Large intestine (tissue), 3 donors: ENCODE measurements at regions not wholly inside any gene's neighbourhood (a gene's known extent, or its start where the extent isn't known, plus 50 kb on each side); places are given as distances from the start of the nearest gene placed in this dataset.
"Not testable (repeated sequence)": the region's sequence is repeated elsewhere in the genome, so short reads cannot be mapped to it uniquely, and the experiment has no call there.

Experiments used
- DNase-seq, 2 donors: peaks; one replicate each; pipeline versions ENCODE4 v3.0.0 to v3.0.0-alpha.2; 2013
- H3K27ac ChIP-seq: one replicate; pipeline ENCODE4 v1.5.1; 2013; ENCODE audit warnings: low read length
- H3K27me3 ChIP-seq: 2 replicates; pipeline ENCODE4 v1.6.1; 2013; ENCODE audit warnings: low read length; ENCODE audit not compliant: control insufficient read depth, insufficient read depth
- H3K36me3 ChIP-seq: 2 replicates; pipeline ENCODE4 v1.6.1; 2013; ENCODE audit warnings: low read length; ENCODE audit not compliant: control insufficient read depth, insufficient read depth
- H3K4me1 ChIP-seq: one replicate; pipeline ENCODE4 v1.6.1; 2013; ENCODE audit warnings: low read length; ENCODE audit not compliant: control insufficient read depth, insufficient read depth
- H3K4me3 ChIP-seq: one replicate; pipeline ENCODE4 v1.5.1; 2013; ENCODE audit warnings: low read length
- H3K9me3 ChIP-seq: one replicate; pipeline ENCODE4 v1.6.1; 2013; ENCODE audit warnings: mild to moderate bottlenecking, low read depth, low read length, moderate library complexity; ENCODE audit not compliant: control insufficient read depth
- WGBS: methylation state at CpG from one replicate; pipeline ENCODE4 v1.1.5; 2013; ENCODE audit warnings: low lambda C conversion rate; ENCODE audit not compliant: insufficient coverage; 5-methylcytosine and 5-hydroxymethylcytosine counted together

DNA sequence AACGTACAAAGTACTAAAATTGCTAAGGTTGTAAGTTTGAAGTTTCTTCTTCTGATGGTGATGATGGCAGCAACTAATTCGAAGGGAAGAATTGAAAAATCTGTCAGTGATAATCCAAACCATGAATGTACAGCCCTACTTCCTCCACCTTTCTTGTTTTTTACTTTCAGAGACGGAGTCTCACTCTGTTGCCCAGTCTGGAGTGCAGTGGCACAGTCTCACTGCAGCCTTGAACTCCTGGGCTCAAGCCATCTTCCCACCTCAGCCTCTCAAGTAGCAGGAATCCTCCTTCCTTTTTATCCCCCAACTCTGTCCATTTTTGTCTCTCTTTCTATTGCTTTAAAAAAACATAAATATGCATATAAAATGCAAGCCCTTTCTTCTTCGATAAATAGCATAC is 112.3 kb upstream of the SOX21 start:
- Histone ChIP-seq H3K4me3 (no peak overlapping the region), H3K9me3 (no peaks in the 10 kb centered on the region), H3K27me3 (peaks cover 3% of the 10 kb centered on the region), H3K36me3 (no peaks in the 10 kb centered on the region), H3K27ac (no peak overlapping the region), H3K4me1 (no peaks in the 10 kb centered on the region)
- no peak for DNase-seq
- WGBS: 88% methylated on average over 3 of the region's 4 CpGs

DNA sequence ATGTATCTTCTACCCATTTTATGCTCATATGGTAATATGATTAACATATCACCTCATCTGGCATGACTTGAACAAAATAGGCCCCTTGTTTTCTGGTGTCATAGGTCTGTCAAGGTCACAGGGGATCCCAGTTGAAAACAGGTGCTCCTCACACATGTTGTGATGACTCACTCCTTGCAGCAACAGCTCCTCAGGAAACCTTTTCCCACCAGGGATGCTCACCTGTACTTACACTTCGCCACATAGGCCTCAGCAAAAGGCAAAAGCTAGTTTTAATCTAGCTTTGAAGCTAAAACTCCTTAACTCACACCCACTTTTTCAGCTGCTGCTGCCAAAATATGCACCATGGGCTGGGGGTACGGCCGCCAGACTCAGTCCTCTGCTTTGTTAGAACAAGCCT is 110.0 kb upstream of the SOX21 start:
- peaks cover 3% of the 10 kb centered on the region for H3K27me3 ChIP-seq
- no peaks in the 10 kb centered on the region for H3K4me1 ChIP-seq
- H3K27ac ChIP-seq: no peak overlapping the region
- no peaks in the 10 kb centered on the region for H3K9me3 ChIP-seq
- DNase-seq: no peak
- no peak overlapping the region for H3K4me3 ChIP-seq
- WGBS: no CpG with 5 or more reads among the region's 3 CpGs
- H3K36me3 ChIP-seq: no peaks in the 10 kb centered on the region

DNA sequence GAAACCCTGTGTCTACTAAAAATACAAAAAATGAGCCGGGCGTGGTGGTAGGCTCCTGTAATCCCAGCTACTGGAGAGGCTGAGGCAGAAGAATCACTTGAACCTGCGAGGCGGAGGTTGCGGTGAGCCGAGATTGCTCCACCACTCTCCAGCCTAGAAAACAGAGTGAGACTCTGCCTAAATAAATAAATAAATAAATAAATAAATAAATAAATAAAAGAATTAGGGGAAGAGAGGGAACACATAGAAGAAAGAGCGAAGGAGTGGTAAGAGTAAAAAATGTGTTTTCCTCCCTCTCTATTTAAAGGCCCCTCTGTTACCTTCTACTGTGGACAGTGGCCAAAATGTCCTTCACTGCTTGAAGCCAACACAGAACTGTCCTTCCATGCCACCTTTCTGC is 103.9 kb upstream of the SOX21 start:
- H3K9me3 ChIP-seq: no peaks in the 10 kb centered on the region
- 93% methylated on average over 3 of the region's 7 CpGs for WGBS
- no peaks in the 10 kb centered on the region for H3K36me3 ChIP-seq
- no peak overlapping the region for H3K4me3 ChIP-seq
- no peaks in the 10 kb centered on the region for H3K4me1 ChIP-seq
- no peak overlapping the region for H3K27ac ChIP-seq
- no peaks in the 10 kb centered on the region for H3K27me3 ChIP-seq
- no peak for DNase-seq

DNA sequence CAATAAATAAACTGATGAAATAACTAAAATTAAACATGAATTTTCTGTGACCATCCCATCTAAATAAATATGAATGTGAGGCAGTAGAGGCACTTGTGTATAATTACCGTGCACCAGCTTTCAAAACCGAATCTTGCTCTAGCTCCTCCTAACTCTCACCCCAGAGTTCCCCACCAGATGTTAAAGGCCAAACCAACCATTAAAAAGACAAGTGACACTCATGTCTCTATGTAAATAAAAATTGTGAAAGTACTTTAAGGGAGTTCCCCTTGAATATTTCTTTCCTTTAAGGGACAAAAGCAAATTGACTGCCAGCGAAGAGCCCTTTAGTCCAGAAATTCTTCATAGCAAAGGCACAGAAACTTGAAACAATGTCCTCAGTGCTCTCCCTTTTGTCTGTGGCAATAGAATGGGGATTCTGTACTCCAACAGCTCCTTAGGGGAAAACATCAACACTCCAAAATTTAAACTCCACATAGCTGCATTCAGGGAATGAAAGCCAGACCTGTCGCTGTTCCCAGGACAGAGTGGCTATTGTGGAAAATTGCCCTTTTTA is 101.7 kb upstream of the SOX21 start:
- Histone ChIP-seq H3K4me1 (no peaks in the 10 kb centered on the region), H3K27me3 (no peaks in the 10 kb centered on the region), H3K36me3 (no peaks in the 10 kb centered on the region), H3K4me3 (no peak overlapping the region), H3K9me3 (no peaks in the 10 kb centered on the region), H3K27ac (no peak overlapping the region)
- WGBS: no CpG with 5 or more reads among the region's 4 CpGs
- DNase-seq: no peak

DNA sequence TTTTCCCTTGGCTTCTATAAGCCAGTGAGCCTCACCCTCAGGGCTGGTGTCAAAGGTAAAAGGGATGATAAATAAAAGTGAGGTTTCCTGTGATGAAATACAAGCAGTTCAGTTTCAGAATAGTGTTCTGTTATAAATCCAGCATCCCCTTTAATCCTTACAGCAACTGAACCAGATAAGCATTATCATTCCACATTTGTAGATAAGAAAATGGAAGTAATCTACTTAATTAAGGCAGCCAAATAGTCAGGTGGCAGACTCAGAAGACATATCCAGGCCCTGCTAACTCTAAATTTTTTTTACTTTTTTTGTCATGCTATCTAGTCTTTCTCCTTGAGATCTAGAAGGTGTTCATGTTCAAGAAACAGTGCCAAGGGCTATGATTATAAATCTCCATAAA is 99.4 kb upstream of the SOX21 start:
- Histone ChIP-seq H3K4me1 (no peaks in the 10 kb centered on the region), H3K4me3 (no peak overlapping the region), H3K27me3 (no peaks in the 10 kb centered on the region), H3K36me3 (no peaks in the 10 kb centered on the region), H3K9me3 (no peaks in the 10 kb centered on the region), H3K27ac (no peak overlapping the region)
- DNase-seq: no peak

DNA sequence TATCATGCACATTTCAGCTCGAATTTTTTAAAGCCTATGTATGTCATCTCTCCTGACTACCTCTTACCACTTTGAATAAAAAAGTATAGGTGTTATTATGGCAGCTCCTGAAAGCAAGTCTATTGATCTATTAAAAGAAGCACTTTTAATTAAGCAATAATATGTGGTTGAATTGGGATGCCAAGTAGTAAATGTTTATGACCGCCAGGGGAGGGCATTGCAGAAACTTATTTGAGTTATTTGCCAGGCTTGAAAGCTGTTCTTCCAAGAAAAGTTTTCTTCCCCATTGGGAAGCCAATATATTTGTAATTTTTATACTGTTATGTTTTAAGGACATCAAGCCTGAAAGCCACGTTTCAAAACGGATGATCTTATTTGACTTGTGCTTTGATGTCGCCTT is 88.1 kb upstream of the SOX21 start:
- Histone ChIP-seq H3K27me3 (no peaks in the 10 kb centered on the region), H3K4me3 (no peak overlapping the region), H3K4me1 (no peaks in the 10 kb centered on the region), H3K27ac (no peak overlapping the region), H3K9me3 (no peaks in the 10 kb centered on the region), H3K36me3 (no peaks in the 10 kb centered on the region)
- 84% methylated on average over 4 of the region's 5 CpGs for WGBS
- DNase-seq: no peak

DNA sequence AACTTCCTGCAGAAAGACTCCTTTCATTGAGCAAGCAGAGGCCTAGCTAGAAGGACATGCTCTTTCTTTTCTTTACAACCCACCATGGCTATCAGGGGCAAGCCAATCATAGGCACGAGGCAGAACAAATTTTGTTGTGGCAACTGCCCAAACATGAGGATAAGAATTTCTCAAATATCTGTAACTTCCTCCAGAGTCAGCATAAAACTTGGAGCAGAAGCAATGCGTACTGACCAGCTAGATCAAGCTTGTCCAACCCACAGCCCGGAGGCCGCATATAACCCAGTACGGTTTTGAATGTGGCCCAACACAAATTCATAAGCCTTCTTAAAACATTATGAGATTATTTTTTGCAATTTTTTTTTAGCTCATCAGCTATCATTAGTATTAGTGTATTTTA is 87.0 kb upstream of the SOX21 start:
- Histone ChIP-seq H3K27ac (no peak overlapping the region), H3K36me3 (no peaks in the 10 kb centered on the region), H3K27me3 (no peaks in the 10 kb centered on the region), H3K4me1 (no peaks in the 10 kb centered on the region), H3K4me3 (no peak overlapping the region), H3K9me3 (no peaks in the 10 kb centered on the region)
- WGBS: 100% methylated on average over 1 of the region's 5 CpGs
- DNase-seq: no peak

DNA sequence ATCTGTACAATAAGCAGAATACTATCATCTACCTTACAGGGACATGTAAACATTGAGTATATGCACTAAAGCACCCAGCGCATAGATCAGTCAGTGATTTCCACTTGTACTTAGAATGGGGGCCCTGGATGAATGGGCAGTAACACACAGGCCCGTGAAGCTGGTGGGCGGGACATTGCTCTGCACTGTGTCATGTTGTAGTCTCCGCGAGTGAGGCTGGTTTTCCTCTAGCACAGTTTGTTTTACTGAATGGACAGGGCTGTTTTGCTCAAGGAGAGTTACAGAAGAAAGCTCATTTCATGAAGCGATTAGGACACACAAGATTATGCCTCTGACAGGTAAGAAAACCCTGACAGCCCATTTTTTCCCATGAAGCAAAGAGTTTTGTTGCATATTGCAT is 86.4 kb upstream of the SOX21 start:
- Histone ChIP-seq H3K27me3 (no peaks in the 10 kb centered on the region), H3K9me3 (no peaks in the 10 kb centered on the region), H3K4me1 (no peaks in the 10 kb centered on the region), H3K27ac (no peak overlapping the region), H3K36me3 (no peaks in the 10 kb centered on the region), H3K4me3 (no peak overlapping the region)
- DNase-seq: no peak
- WGBS: no CpG with 5 or more reads among the region's 6 CpGs

DNA sequence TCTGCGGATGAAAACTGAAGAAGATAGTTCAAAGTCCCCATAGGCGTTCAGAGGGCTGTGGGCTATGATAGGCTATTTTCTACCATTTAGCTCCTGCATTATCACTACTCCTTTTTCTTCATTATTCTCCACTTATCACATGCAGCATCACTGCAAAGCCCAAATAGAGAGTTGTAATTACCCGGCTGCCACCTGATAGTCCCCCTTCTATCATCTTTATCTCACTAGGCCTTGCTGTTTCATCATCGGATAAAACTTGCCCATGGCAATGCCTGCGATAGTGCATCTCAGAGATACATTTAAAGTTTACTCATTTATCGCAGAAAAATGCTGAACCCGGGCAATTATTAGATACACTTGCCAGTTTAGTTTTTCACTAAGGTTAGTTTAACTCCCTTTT is 82.9 kb upstream of the SOX21 start:
- DNase-seq: no peak
- H3K36me3 ChIP-seq: no peaks in the 10 kb centered on the region
- H3K27me3 ChIP-seq: no peaks in the 10 kb centered on the region
- H3K4me1 ChIP-seq: no peaks in the 10 kb centered on the region
- H3K27ac ChIP-seq: no peak overlapping the region
- no peak overlapping the region for H3K4me3 ChIP-seq
- H3K9me3 ChIP-seq: no peaks in the 10 kb centered on the region
- WGBS: 60% methylated on average over 1 of the region's 7 CpGs

DNA sequence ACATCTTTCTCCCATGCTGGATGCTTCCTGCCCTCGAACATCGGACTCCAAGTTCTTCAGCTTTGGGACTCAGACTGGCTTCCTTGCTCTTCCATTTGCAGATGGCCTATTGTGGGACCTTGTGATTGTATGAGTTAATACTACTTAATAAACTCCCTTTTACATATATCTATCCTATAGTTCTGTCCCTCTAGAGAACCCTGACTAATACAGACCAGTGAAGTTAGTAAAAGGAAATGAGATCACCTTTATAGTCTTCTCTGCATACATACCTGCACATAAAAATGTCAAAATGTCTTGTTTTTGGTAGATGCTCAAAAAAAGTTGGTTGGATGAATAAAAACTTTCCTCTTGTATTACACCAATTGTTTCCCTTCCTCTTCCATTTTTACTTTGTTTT is 73.9 kb upstream of the SOX21 start:
- H3K4me3 ChIP-seq, H3K27me3 ChIP-seq, H3K4me1 ChIP-seq, H3K36me3 ChIP-seq, DNase-seq, H3K9me3 ChIP-seq, H3K27ac ChIP-seq: not testable (repeated sequence)
- no CpG with 5 or more reads among the region's 2 CpGs for WGBS

DNA sequence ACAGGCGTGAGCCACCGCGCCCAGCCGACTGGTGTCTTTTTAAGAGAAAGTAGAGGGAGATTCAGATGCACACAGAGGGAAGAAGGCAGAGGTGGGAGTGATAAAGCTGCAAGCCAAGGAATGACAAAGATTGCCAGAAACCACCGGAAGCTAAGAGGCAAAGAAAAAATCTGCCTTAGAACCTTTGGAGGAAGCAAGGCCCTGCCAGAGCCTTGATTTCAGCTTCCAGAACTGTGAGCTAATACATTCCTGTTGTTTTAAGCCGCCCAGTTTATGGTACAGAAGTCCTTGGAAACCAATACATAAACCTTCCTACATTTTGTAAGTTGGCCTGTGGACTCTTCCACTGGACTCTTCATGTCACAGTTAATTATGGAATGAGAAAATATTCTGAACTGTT is 71.7 kb upstream of the SOX21 start:
- no peaks in the 10 kb centered on the region for H3K4me1 ChIP-seq
- WGBS: no CpG with 5 or more reads among the region's 6 CpGs
- H3K27ac ChIP-seq: no peak overlapping the region
- no peaks in the 10 kb centered on the region for H3K27me3 ChIP-seq
- DNase-seq: no peak
- no peak overlapping the region for H3K4me3 ChIP-seq
- no peaks in the 10 kb centered on the region for H3K36me3 ChIP-seq
- no peaks in the 10 kb centered on the region for H3K9me3 ChIP-seq
